ENCODE measurements at regions not wholly inside any gene's neighbourhood (a gene's known extent, or its start where the extent isn't known, plus 50 kb on each side); places are given as distances from the start of the nearest gene placed in this dataset.

DNA sequence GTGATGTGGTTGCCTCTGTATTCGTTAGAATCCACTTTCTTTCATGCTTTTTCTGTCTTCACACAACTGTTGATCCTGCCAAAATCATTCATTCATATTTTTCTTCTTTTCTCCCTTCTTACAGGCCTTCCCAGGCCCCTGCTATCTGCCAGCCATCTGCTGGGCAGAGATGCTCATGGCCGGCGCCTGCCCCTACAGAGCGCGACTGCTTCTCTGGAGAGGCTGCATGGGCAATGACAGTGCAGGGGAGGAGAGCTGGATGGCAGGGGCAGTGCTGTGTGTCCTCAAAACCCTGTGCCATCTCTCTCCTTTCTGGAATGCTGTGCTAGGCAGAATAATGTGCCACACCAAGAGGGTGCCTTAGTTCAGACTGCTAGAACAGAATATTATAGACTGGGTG, 125.2 kb downstream of the INHBB start:
- H3K36me3 ChIP-seq = no peaks in the 10 kb centered on the region
- no peak overlapping the region for H3K4me3 ChIP-seq
- peak overlapping the region; percentile 85 to 91 for H3K27ac ChIP-seq
- H3K4me1 ChIP-seq = peaks cover 20 to 42% of the 10 kb centered on the region in 2 donors
- no peak for TF ChIP-seq CTCF (IDR thresholded peaks at IDR 0.05)
- no peaks in the 10 kb centered on the region for H3K27me3 ChIP-seq
- no peaks in the 10 kb centered on the region for H3K9me3 ChIP-seq
- DNase-seq (ENCODE audit: low spot score in 2 of 2) = no peak
- intact Hi-C loops (cut with DNase I) = loop anchor here (2.0 to 10.0 kb wide), 6 partner anchors 28 to 1106 kb away; partner anchors contain the start of genes C2orf76, DBI, RALB and TMEM185B

- H3K4me1 ChIP-seq = peaks cover 20 to 42% of the 10 kb centered on the region in 2 donors
- peak overlapping the region; percentile 85 to 91 for H3K27ac ChIP-seq
- intact Hi-C loops (cut with DNase I) = loop anchor here (5.0 to 10.0 kb wide), 3 partner anchors 155 to 1107 kb away; partner anchors contain the start of genes C2orf76, DBI and RALB
- no peak for TF ChIP-seq CTCF (IDR thresholded peaks at IDR 0.05)
- no peaks in the 10 kb centered on the region for H3K9me3 ChIP-seq
- no peaks in the 10 kb centered on the region for H3K36me3 ChIP-seq
- no peaks in the 10 kb centered on the region for H3K27me3 ChIP-seq
- no peak overlapping the region for H3K4me3 ChIP-seq
- no peak for DNase-seq (ENCODE audit: low spot score in 2 of 2)
Observed at GRCh38 chr2:120472031-120472430, 126.1 kb downstream of the INHBB start.

DNA sequence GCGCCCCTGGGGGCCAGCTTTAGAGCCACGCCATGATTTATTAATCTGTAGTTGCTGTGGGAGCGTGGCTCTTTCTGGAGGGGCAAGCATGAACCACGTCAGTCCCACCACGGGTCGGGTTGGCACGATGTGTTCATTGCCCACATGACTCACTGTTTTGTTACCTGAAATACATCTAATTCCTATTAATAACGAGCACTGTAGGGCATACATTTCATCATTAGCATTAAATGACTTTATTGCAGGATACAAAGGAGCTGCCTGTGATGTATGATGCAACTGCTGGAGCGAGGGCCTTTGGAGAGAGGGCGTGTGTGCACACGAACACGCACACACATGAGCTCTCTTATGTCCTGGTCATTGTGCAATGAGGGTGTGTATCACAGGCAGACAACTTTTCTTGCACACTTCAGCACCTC, 127.0 kb downstream of the INHBB start:
- no peaks in the 10 kb centered on the region for H3K36me3 ChIP-seq
- TF ChIP-seq CTCF (IDR thresholded peaks at IDR 0.05) = no peak
- H3K4me1 ChIP-seq = peaks cover 20 to 42% of the 10 kb centered on the region in 2 donors
- no peak for DNase-seq (ENCODE audit: low spot score in 2 of 2)
- intact Hi-C loops (cut with DNase I) = loop anchor here (5.0 to 10.0 kb wide), 3 partner anchors 154 to 1108 kb away; partner anchors contain the start of genes C2orf76, DBI and RALB
- H3K9me3 ChIP-seq = no peaks in the 10 kb centered on the region
- H3K4me3 ChIP-seq = no peak overlapping the region
- H3K27ac ChIP-seq = peak overlapping the region; percentile 8 to 85
- H3K27me3 ChIP-seq = no peaks in the 10 kb centered on the region

- TF ChIP-seq CTCF (IDR thresholded peaks at IDR 0.05) = no peak
- no peaks in the 10 kb centered on the region for H3K9me3 ChIP-seq
- peak overlapping the region; percentile 0 to 8 for H3K27ac ChIP-seq
- no peaks in the 10 kb centered on the region for H3K36me3 ChIP-seq
- H3K4me3 ChIP-seq = peak overlapping the region in 1 of 2 donors; percentile 30
- intact Hi-C loops (cut with DNase I) = loop anchor here (5.0 to 10.0 kb wide), 3 partner anchors 154 to 1109 kb away; partner anchors contain the start of genes C2orf76, DBI and RALB
- H3K4me1 ChIP-seq = peaks cover 20 to 42% of the 10 kb centered on the region in 2 donors
- H3K27me3 ChIP-seq = no peaks in the 10 kb centered on the region
- peak in 1 of 2 donors; percentile 69 for DNase-seq (ENCODE audit: low spot score in 2 of 2)
Observed at GRCh38 chr2:120473522-120474271, 127.8 kb downstream of the INHBB start.

DNA sequence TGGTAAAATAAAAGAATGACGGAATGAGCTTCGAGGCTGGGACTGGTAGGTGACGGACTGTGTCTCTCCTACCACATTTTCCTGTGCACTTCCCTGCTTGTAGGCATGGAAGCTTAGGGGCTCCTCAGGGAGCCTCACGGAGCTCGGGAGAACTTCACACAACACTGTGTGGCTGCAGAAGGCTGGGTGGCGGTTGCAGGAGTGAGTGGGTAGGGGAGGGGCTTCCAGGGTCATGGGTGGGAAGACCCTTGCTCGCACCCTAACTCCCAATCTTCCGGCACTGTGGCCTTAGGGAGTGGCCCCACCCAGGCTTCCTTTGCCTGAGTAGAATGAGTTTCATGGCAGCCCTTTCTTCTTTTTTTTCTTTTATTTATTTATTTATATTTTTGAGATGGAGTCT, 128.6 kb downstream of the INHBB start:
- Histone ChIP-seq H3K27ac (no peak overlapping the region), H3K4me1 (peaks cover 20 to 36% of the 10 kb centered on the region in 2 donors), H3K4me3 (peak overlapping the region in 1 of 2 donors; percentile 30), H3K36me3 (no peaks in the 10 kb centered on the region), H3K27me3 (no peaks in the 10 kb centered on the region), H3K9me3 (no peaks in the 10 kb centered on the region)
- DNase-seq (ENCODE audit: low spot score in 2 of 2) = no peak
- intact Hi-C loops (cut with DNase I) = loop anchor here (5.0 to 10.0 kb wide), 3 partner anchors 153 to 1110 kb away; partner anchors contain the start of genes C2orf76, DBI and RALB
- TF ChIP-seq CTCF (IDR thresholded peaks at IDR 0.05) = no peak

Data from ascending aorta (tissue), 2 donors.